ENCODE measurements at regions not wholly inside any gene's neighbourhood (a gene's known extent, or its start where the extent isn't known, plus 50 kb on each side); places are given as distances from the start of the nearest gene placed in this dataset.
"Not testable (repeated sequence)": the region's sequence is repeated elsewhere in the genome, so short reads cannot be mapped to it uniquely, and the experiment has no call there.

DNA sequence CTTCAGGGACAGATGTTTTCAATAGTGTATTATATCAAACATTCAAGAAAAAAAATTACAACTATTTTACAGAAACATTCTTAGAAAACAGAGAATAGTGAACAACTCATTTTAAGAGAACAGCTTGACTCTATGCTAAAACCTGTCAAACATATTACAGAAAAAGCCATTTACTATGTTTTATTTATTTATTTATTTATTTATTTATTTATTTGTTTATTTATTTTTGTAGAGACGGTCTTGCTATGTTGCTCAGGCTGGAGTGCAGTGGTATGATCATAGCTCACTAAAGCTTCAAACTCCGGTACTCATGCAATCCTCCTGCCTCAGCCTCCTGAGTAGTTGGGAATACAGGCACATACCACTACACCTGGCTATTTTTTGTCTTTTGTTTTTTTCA, 317.9 kb upstream of the HTR1E start:
- H3K4me3 ChIP-seq (ENCODE audit: insufficient read length, low read depth), result no peak overlapping the region
- no peak for DNase-seq (ENCODE audit: low read depth, low spot score)
- H3K4me1 ChIP-seq (ENCODE audit: insufficient read depth, insufficient read length), result no peaks in the 10 kb centered on the region
- no peak overlapping the region for H3K9ac ChIP-seq (ENCODE audit: insufficient read length, low read depth)
- no peaks in the 10 kb centered on the region for H3K9me3 ChIP-seq (ENCODE audit: insufficient read depth, low read length)
- H3K36me3 ChIP-seq (ENCODE audit: insufficient read depth, insufficient read length, low read length), result no peaks in the 10 kb centered on the region
- no peaks in the 10 kb centered on the region for H3K27me3 ChIP-seq (ENCODE audit: insufficient read depth, insufficient read length)
- TF ChIP-seq ZNF274 (IDR thresholded peaks at IDR 0.05; ENCODE audit: low read depth, low read length) (no peak), SUZ12 (IDR thresholded peaks at IDR 0.05; ENCODE audit: extremely low read depth, insufficient read depth, insufficient read length) (no peak), YY1 (IDR thresholded peaks at IDR 0.05; ENCODE audit: insufficient read depth, insufficient read length) (no peak)

DNA sequence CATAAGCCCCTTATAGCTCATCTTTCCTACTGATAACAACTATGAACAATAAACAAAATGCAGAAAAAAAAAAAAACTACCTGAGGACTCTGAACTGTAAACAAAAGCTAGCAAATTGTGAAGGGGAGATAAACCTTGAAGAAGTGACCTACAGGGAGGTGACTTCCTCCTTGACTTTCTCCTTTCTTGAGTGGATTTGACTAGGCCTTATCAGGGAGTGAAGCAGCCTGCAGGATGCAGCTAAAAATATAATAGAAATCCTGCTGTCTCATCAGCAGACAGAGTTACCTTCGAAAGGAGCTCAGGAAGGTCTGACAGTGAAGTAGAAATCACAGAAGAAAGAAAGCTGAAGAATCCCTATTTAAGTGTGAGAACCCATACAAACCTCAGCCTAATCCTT, 322.0 kb upstream of the HTR1E start:
- no peak for DNase-seq (ENCODE audit: low read depth, low spot score)
- Histone ChIP-seq H3K9me3 (ENCODE audit: insufficient read depth, low read length) (no peaks in the 10 kb centered on the region), H3K4me1 (ENCODE audit: insufficient read depth, insufficient read length) (no peaks in the 10 kb centered on the region), H3K27me3 (ENCODE audit: insufficient read depth, insufficient read length) (no peaks in the 10 kb centered on the region), H3K4me3 (ENCODE audit: insufficient read length, low read depth) (no peak overlapping the region), H3K9ac (ENCODE audit: insufficient read length, low read depth) (no peak overlapping the region), H3K36me3 (ENCODE audit: insufficient read depth, insufficient read length, low read length) (no peaks in the 10 kb centered on the region)
- TF ChIP-seq YY1 (IDR thresholded peaks at IDR 0.05; ENCODE audit: insufficient read depth, insufficient read length), result no peak

DNA sequence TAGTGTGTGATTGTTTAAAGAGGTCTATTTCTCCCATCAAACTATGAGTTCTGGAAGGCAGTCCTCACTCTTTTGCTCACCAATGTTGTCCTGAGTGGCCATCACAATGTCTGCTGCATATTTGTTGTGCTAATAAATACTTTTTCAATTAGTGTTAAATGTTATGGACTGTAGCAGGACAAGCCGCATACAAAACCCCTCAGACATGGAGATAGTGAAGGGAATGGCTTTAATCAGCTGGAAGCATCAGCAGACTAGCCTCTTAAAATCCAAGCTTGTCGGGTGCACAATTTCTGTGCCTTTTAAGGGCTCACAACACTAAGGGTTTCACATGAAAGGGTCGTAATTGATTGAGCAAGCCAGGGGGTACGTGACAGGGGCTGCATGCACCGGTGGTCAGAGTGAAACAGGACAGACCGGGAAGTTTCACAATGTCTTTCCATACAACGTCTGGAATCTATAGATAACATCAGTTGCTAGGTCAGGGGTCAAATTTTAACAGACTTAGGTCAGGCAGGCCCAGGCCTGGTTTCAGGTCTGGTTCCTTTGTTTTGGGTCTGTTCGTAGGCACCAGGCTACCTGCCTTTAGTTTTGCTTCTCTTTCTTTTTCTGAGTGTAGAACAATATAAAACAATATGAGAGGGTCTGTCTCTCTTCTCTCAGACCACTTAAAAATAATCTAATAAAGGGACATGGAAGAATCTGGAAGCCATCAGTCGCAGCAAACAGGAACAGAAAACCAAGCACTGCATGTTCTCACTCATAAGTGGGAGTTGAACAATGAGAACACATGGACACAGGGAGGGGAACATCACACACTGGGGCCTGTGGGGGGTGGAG, 327.6 kb upstream of the HTR1E start:
- H3K27me3 ChIP-seq (ENCODE audit: insufficient read depth, insufficient read length), result no peaks in the 10 kb centered on the region
- no peaks in the 10 kb centered on the region for H3K4me1 ChIP-seq (ENCODE audit: insufficient read depth, insufficient read length)
- no peak for TF ChIP-seq ZNF274 (IDR thresholded peaks at IDR 0.05; ENCODE audit: low read depth, low read length)
- TF ChIP-seq YY1 (IDR thresholded peaks at IDR 0.05; ENCODE audit: insufficient read depth, insufficient read length), result no peak
- no peak for TF ChIP-seq SUZ12 (IDR thresholded peaks at IDR 0.05; ENCODE audit: extremely low read depth, insufficient read depth, insufficient read length)
- no peak overlapping the region for H3K9ac ChIP-seq (ENCODE audit: insufficient read length, low read depth)
- H3K4me3 ChIP-seq (ENCODE audit: insufficient read length, low read depth), result no peak overlapping the region
- H3K9me3 ChIP-seq (ENCODE audit: insufficient read depth, low read length), result no peaks in the 10 kb centered on the region
- no peaks in the 10 kb centered on the region for H3K36me3 ChIP-seq (ENCODE audit: insufficient read depth, insufficient read length, low read length)
- DNase-seq (ENCODE audit: low read depth, low spot score), result no peak

DNA sequence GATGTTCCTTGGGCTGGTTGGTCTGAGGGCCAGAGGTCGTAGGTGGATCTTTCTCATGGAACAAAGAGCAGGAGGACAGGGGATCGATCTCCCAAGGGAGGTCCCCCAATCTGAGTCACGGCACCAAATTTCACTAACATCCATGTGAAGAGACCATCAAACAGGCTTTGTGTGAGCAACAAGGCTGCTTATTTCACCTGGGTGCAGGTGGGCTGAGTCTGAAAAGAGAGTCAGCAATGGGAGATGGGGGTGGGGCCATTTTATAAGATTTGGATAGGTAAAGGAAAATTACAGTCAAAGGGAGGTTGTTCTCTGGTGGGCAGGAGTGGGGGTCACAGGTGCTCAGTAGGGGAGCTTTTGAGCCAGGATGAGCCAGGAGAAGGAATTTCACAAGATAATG, 334.0 kb upstream of the HTR1E start:
- H3K4me1 ChIP-seq (ENCODE audit: insufficient read depth, insufficient read length), result not testable (repeated sequence)

DNA sequence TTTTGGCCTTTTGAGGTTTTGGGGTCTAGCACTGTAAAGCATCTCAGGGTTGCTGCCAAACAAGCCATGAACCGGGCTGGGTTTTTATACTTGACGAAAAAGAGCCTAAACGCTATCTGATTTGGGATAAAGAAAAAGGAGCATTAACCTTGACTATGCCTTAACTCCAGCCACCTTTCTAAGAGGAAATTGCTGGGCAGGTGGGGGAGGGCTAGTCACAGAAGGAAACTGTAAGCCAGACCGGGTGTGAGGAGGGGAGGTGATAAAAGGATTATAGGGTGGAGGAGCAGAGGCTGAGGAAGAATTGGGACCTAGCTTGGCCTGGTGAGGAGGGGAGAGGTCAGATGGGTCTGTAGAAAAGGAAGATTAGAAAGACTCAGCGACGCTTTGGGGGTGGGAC, 335.2 kb upstream of the HTR1E start:
- H3K9me3 ChIP-seq (ENCODE audit: insufficient read depth, low read length); DNase-seq (ENCODE audit: low read depth, low spot score); H3K27me3 ChIP-seq (ENCODE audit: insufficient read depth, insufficient read length); H3K4me3 ChIP-seq (ENCODE audit: insufficient read length, low read depth); H3K4me1 ChIP-seq (ENCODE audit: insufficient read depth, insufficient read length); H3K36me3 ChIP-seq (ENCODE audit: insufficient read depth, insufficient read length, low read length); H3K9ac ChIP-seq (ENCODE audit: insufficient read length, low read depth): not testable (repeated sequence)

More for the DNA sequence above, 334.0 kb upstream of the HTR1E start:
- not testable (repeated sequence) for H3K9me3 ChIP-seq (ENCODE audit: insufficient read depth, low read length); H3K4me3 ChIP-seq (ENCODE audit: insufficient read length, low read depth); DNase-seq (ENCODE audit: low read depth, low spot score); H3K9ac ChIP-seq (ENCODE audit: insufficient read length, low read depth); H3K36me3 ChIP-seq (ENCODE audit: insufficient read depth, insufficient read length, low read length); H3K27me3 ChIP-seq (ENCODE audit: insufficient read depth, insufficient read length)

DNA sequence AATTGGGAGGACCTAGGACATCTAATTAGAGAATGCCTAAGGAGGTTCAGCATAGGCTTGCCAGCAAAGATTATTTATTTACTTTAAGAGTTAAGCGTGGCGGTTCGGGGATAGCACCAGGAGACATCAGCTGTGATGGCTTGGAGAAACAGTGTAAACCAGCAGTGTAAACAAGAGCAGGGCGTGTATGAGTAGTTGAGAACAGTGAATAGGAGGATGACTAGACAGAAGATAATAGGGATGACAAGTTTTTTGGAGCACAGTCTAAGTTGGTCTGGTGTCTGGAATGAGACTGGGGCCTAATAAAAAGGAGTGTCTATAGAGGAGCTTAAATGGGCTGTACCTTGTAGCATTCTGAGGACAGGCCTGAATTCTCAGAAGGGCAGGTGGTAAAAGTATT, 338.4 kb upstream of the HTR1E start:
- H3K27me3 ChIP-seq (ENCODE audit: insufficient read depth, insufficient read length); DNase-seq (ENCODE audit: low read depth, low spot score); H3K4me3 ChIP-seq (ENCODE audit: insufficient read length, low read depth); H3K9ac ChIP-seq (ENCODE audit: insufficient read length, low read depth); H3K36me3 ChIP-seq (ENCODE audit: insufficient read depth, insufficient read length, low read length); H3K4me1 ChIP-seq (ENCODE audit: insufficient read depth, insufficient read length); H3K9me3 ChIP-seq (ENCODE audit: insufficient read depth, low read length): not testable (repeated sequence)

DNA sequence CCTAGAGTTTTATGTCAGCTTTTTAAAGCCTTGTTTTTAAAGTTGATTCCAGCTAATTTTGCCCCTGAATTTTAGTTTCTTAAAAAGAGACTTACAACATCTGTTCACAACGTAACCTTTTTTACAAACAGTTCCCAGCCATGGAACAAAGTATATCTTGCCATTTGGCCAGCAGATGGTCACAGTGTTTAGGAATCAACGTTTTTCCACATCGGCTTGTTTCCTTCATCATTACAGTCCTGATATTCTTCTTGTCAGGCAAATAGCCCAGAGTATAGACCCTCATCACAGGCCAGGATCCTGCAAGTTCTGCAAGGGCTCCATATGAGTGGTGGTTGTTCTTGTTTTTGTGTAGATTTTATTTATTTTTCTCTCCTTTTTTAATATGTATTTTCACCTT, 341.7 kb upstream of the HTR1E start:
- Histone ChIP-seq H3K4me1 (ENCODE audit: insufficient read depth, insufficient read length) (no peaks in the 10 kb centered on the region), H3K36me3 (ENCODE audit: insufficient read depth, insufficient read length, low read length) (no peaks in the 10 kb centered on the region), H3K9ac (ENCODE audit: insufficient read length, low read depth) (no peak overlapping the region), H3K4me3 (ENCODE audit: insufficient read length, low read depth) (no peak overlapping the region), H3K27me3 (ENCODE audit: insufficient read depth, insufficient read length) (no peaks in the 10 kb centered on the region), H3K9me3 (ENCODE audit: insufficient read depth, low read length) (no peaks in the 10 kb centered on the region)
- DNase-seq (ENCODE audit: low read depth, low spot score), result no peak
- TF ChIP-seq SUZ12 (IDR thresholded peaks at IDR 0.05; ENCODE audit: extremely low read depth, insufficient read depth, insufficient read length) (no peak), YY1 (IDR thresholded peaks at IDR 0.05; ENCODE audit: insufficient read depth, insufficient read length) (no peak), ZNF274 (IDR thresholded peaks at IDR 0.05; ENCODE audit: low read depth, low read length) (no peak)

DNA sequence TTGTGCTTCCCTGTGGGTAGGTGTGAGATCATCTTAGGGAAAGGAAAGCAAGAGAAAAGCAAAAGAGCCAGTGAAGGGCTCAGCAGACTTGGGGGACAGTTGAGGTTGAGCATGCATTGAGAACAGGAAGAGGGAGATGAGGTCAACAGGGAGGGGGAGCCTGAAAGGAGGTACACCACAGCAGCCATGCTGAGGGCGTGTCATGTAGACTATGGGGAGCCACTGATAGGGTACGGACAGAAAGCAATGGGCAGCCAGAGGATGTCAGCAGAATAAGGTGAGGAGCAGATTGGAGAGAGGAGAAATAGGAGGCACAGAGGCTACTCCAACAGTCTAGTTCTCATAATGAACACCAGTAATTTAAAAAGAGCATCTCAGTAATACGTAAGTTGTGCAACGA, 351.1 kb upstream of the HTR1E start:
- Histone ChIP-seq H3K9me3 (ENCODE audit: insufficient read depth, low read length) (no peaks in the 10 kb centered on the region), H3K4me3 (ENCODE audit: insufficient read length, low read depth) (no peak overlapping the region), H3K27me3 (ENCODE audit: insufficient read depth, insufficient read length) (no peaks in the 10 kb centered on the region), H3K9ac (ENCODE audit: insufficient read length, low read depth) (no peak overlapping the region), H3K36me3 (ENCODE audit: insufficient read depth, insufficient read length, low read length) (no peaks in the 10 kb centered on the region), H3K4me1 (ENCODE audit: insufficient read depth, insufficient read length) (no peaks in the 10 kb centered on the region)
- no peak for DNase-seq (ENCODE audit: low read depth, low spot score)
- no peak for TF ChIP-seq SUZ12 (IDR thresholded peaks at IDR 0.05; ENCODE audit: extremely low read depth, insufficient read depth, insufficient read length)
- TF ChIP-seq YY1 (IDR thresholded peaks at IDR 0.05; ENCODE audit: insufficient read depth, insufficient read length), result no peak
- no peak for TF ChIP-seq ZNF274 (IDR thresholded peaks at IDR 0.05; ENCODE audit: low read depth, low read length)

All from NT2/D1 (cell line).